Liver (tissue), 3 donors: ENCODE measurements at regions not wholly inside any gene's neighbourhood (a gene's known extent, or its start where the extent isn't known, plus 50 kb on each side); places are given as distances from the start of the nearest gene placed in this dataset.

Experiments used
- ATF3 ChIP-seq: IDR thresholded peaks from 2 replicates; pipeline ENCODE4 v1.6.1; 2016; ENCODE audit warnings: antibody characterized with exemption
- CTCF ChIP-seq: fragments of 150-350 bp; IDR thresholded peaks from 2 replicates; pipeline ENCODE4 v1.5.1; 2017; ENCODE audit warnings: improper control_type of control experiment, low read depth, low read length; ENCODE audit not compliant: missing input control
- GABPA ChIP-seq, 2 donors: IDR thresholded peaks in 1 of 2; conservative IDR thresholded peaks in 1 of 2; 2 replicates each; pipeline ENCODE4 v1.6.1; 2016; ENCODE audit warnings: antibody characterized with exemption in 2 of 2, mild to moderate bottlenecking in 1 of 2, moderate library complexity in 1 of 2
- HNF4A ChIP-seq, 2 donors: conservative IDR thresholded peaks; 2 replicates each; pipeline ENCODE4 v1.6.1; 2016; ENCODE audit warnings: antibody characterized with exemption in 2 of 2, mild to moderate bottlenecking in 2 of 2
- JUND ChIP-seq, 2 donors: IDR thresholded peaks; 2 replicates each; pipeline ENCODE4 v1.6.1; 2016; ENCODE audit warnings: antibody characterized with exemption in 2 of 2
- MAX ChIP-seq: IDR thresholded peaks from 2 replicates; pipeline ENCODE4 v1.6.1; 2016; ENCODE audit warnings: antibody characterized with exemption
- NR2F2 ChIP-seq: IDR thresholded peaks from 2 replicates; pipeline ENCODE4 v1.6.1; 2016; ENCODE audit warnings: antibody characterized with exemption
- RAD21 ChIP-seq, 2 donors: IDR thresholded peaks; 2 replicates each; pipeline ENCODE4 v1.6.1; 2016; ENCODE audit warnings: antibody characterized with exemption in 2 of 2, mild to moderate bottlenecking in 2 of 2
- REST ChIP-seq: IDR thresholded peaks from 2 replicates; pipeline ENCODE4 v1.6.1; 2016; ENCODE audit warnings: antibody characterized with exemption, mild to moderate bottlenecking
- RXRA ChIP-seq, 2 donors: IDR thresholded peaks; 2 replicates each; pipeline ENCODE4 v1.6.1; 2017 to 2018; ENCODE audit warnings: antibody characterized with exemption in 2 of 2, mild to moderate bottlenecking in 1 of 2
- SP1 ChIP-seq: IDR thresholded peaks from 2 replicates; pipeline ENCODE4 v1.6.1; 2018; ENCODE audit warnings: antibody characterized with exemption, mild to moderate bottlenecking
- TAF1 ChIP-seq: conservative IDR thresholded peaks from 2 replicates; pipeline ENCODE4 v1.6.1; 2016; ENCODE audit warnings: antibody characterized with exemption, mild to moderate bottlenecking
- YY1 ChIP-seq: IDR thresholded peaks from 2 replicates; pipeline ENCODE4 v1.6.1; 2016; ENCODE audit warnings: antibody characterized with exemption, mild to moderate bottlenecking
- ZBTB33 ChIP-seq: IDR thresholded peaks from 2 replicates; pipeline ENCODE4 v1.6.1; 2016; ENCODE audit warnings: antibody characterized with exemption
- donor health status: healthy.
- donor health status: healthy.

- no peak for TF ChIP-seq CTCF
- TF ChIP-seq ZBTB33, result no peak
- no peak for TF ChIP-seq RAD21 (IDR thresholded peaks at IDR 0.05)
- TF ChIP-seq TAF1, result no peak
- TF ChIP-seq REST, result no peak
- no peak for TF ChIP-seq SP1
- TF ChIP-seq RXRA (IDR thresholded peaks at IDR 0.05), result no peak
- no peak for TF ChIP-seq ATF3
- TF ChIP-seq NR2F2, result no peak
- no peak for TF ChIP-seq YY1
- TF ChIP-seq MAX, result no peak
- no peak for TF ChIP-seq JUND (IDR thresholded peaks at IDR 0.05)
- no peak for TF ChIP-seq GABPA (IDR thresholded peaks at IDR 0.05 in 1 of 2, conservative IDR thresholded peaks at IDR 0.05 in 1 of 2)
- TF ChIP-seq HNF4A (conservative IDR thresholded peaks at IDR 0.05), result no peak
Measured at GRCh38 chr7:42494199-42494710, 257.2 kb upstream of the GLI3 start.
